Hindlimb muscle (tissue), 1 donor: ENCODE measurements at regions not wholly inside any gene's neighbourhood (a gene's known extent, or its start where the extent isn't known, plus 50 kb on each side); places are given as distances from the start of the nearest gene placed in this dataset.
"Not testable (repeated sequence)": the region's sequence is repeated elsewhere in the genome, so short reads cannot be mapped to it uniquely, and the experiment has no call there.

Experiments used
- DNase-seq: peaks from one replicate; pipeline ENCODE4 v3.0.0-alpha.2; 2013

DNA sequence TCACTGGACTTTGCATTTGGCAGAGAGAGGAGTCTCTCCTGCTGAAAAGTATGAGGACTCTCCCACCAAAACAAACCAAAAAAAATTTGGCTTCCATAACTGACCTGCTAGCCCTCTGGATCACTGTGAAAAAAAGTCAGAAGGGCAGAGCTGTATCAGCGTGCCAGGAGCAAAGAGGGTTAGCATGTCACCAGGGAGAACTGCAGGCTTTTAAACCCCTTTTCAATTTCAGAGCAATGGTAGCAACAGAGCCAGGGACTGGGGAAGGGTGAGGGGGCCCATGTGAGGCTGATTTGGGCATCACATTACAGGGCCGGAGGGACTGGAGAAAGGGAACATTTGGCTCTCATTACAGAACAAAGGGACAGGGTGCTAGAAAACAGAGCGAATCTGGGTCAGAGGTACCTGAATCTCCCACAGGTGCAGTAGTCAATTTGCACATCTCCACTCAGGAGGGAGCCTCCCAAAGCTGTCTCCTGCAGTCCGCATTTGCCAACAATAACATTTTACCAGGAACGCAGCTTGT is 185.7 kb upstream of the EYA4 start:
- no peak for DNase-seq

DNA sequence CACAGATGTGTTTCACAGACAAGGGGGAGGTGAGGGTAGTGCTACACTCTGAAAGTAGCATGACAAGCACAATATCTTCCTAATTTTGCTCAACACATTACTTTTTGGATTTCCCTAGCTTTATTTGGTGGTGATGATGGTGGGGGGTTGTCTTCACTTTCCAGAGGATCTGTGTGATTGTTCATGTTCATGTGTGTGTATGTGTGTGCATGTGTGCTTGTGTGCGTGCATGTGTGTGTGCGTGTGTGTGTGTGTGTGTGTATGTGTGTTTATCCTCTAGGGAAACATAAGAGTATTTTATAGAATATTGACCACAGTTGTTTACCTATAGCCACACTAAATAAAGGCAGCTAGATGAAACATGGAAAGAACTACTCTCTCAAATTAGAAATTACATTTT is 183.8 kb upstream of the EYA4 start:
- DNase-seq: no peak

DNA sequence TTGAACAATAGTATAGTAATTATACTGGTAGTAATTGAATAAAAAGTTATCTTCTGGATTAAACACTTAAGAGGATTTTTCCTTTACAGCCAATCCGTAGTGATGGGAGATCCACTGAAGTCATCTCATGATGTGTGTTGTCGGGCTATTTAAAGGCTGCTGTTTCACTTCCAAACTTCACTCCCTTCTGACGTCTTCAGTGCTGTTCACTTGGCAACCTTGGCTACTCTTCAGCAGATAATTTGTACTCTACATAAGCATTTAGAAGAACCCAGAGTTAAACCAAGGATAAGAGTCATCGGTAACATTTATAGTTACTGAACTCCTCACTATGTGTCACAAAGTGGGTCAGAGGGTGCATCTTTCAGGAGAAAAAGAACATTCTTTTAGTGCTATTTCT is 179.1 kb upstream of the EYA4 start:
- DNase-seq: no peak

DNA sequence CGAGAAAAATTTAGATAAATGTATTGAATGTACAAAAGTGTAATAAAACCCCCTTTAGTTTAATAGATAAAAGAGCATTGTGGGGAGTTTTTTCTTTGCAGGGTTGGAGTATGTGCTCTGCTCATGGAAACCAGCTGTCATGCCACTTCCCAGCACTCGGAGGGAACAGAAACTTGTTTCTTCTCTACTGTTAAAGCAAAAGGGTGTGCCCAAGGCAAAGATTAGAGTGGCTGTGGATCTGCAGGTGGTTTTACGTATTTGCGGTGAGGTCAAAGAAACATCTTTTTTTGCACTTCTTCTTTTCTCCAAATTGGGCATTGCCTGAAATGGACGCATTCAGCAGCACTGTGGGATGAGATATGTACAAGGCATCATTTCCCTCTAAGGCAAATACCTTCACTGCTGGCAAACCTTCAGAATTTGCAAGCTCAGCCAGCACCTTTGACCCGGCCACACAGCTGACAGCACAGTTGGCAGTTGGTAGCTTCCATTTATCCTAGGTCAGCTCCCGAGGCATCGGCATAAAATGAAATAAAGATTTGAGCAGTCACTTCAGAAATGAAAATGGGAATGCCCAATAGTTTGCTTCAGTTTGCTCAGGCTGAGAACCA is 178.4 kb upstream of the EYA4 start:
- no peak for DNase-seq

DNA sequence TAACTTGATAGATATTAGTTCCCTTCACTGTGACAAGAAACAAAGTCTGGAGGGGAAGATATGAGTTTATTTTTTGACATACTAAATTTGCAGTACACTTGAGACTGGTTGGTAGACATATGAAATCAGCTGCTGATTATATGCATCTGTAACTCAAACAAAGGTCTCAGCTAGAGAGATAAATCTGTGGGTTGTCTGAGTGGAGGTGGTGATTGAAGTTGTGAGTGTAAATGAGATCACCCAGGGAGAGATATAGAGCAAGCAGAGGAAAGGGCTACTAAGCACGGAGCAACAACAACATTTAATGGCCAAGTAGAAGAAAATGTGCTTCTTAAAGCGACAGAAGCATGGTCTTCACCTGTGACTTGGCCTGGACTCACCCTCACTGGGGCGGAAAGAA is 173.2 kb upstream of the EYA4 start:
- DNase-seq: no peak

DNA sequence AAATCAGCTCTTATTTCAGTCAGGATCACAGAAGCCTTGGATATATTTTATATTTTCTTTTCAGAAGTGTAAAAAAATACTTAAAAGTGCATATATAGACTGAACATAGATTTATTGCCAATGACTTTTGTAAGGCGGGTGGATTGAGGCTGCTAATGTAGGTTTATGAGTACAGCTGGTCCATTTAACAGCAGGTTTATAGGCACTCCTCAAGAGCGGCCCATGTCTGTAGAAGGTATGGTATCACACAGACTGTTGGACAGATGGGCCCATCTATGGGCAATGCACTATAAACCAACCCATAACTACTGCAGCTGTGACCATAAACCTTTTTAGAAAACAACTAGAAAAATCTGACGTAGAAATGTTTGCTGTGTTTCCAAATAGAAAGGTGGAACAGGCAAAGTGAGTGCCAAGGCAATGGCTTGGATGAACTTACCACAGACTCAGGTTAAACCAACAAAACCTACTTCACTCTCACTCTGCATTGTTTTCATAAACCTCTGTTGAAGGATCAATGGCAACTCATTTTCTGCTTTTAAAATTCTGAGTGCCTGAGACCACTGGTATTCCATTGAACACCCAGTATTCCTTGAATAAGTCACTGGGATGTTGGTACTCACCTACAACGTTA is 170.6 kb upstream of the EYA4 start:
- DNase-seq: no peak

DNA sequence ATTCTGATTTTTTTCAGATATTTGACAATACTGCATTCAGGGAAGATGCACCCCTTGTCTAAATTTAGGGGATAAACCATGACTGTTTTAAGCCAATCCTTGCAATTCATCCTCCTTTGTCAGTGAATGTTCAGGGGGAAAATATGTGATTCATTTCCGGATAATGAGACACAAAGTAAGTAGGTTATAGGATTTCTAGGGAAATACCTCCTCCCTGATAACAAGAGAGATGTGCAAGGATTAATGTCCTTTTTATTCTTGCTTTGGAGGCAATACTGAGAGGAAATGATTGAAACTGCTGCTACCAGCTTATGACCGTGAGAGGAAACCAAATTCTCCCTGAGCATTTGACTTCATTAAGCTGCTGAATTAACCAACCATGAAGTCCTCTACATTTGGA is 161.3 kb upstream of the EYA4 start:
- DNase-seq: no peak

DNA sequence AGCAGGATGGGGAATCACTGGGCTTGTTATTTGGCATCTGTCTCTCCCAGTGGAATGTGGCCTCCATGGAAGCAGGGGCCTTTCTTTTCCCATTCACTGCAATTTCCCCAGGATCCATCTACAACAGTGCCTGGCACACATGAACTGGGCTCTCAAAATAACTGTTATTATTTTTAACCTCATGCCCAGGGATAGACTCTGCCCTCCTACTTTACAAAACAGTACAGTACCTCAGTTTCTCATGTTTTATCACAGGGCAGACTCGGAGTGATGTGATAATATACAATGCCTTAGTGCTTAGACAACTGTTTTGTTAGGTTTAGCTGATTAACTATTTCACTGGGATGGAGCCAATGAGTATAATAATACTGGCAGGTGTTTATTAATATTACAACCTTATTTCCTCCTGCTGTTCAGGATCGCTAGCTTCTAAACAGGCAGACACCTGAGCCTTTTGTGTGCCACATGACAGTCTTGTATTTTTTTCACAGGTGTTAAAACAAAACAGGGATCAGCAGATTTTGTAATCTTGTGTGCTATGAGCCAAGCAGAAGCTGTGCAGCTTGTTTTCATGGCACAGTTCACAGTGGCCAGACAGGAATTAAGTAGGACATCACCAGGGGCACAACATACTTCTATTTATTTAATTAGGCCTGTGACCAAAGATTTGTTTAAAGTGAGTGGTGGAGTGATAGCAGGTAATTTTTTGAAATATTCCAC is 157.7 kb upstream of the EYA4 start:
- no peak for DNase-seq

DNA sequence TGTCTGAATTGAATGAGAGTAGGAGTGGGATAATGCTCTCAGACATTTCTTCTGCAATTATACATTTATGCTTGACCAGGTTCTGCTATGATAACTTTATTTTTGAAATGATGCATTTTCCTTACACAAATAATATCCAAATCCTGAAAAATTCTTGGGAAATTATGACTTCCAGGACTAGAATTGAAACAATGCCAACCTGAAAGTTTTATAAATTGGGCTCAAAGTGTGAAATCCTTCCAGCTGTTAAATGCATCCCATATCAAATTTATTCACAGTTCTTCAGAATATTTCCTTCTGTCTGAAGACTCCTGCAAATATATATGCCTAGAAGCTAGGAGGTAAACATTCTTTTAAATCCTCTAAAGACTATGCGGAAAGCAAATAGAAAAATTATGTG is 155.7 kb upstream of the EYA4 start:
- no peak for DNase-seq

DNA sequence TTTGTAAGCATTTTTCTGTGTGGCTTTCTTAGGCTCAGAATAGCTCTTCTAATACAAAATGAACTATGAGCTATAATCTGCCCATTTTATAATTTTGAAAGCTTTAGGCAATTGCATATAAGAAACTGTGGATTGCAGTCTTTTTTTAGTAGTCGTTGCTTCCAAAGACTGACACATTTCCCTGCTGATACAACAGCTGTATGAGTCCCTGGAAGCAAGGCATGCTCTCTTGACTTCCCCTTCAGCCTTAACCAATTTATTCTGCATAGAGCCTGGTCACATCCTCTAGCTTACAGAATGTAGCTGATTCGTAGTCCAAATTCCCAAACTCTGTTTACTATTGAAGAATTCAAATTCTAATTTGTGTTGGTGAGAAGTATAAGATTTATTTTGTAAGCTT is 155.3 kb upstream of the EYA4 start:
- no peak for DNase-seq

DNA sequence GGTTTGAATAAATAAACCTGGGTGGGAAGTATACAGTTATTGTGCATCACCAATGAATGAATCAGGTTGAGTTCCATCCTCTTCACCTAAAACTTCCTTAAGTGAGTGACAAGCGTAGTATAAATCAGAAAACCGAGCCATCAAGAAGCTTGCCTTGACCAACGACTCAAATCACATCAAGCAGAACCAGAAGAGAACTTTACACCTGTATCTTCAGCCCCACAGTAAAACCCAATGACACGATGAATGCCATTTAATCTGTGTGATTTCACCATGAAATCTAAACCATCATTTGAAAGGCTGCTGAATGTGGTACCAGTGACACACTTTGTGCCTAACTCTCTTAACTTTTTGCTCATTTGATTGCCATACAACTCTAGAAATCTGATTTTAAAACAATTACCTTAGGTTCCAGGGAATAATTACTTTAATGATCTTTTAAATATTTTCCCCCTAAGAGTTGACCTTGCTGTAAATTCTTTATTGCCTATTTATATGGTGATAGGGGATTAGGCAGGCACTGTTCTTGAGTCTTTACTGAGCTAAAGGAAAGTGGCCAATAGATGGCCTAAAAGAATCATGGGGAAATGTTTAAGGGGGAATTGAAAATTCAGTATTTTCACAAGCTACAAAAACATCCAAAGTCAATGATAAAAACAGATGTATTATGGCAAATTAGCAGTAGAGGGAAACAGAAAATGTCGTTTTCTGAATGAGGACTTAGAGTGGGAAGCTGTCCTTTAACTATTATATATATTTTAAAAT is 152.0 kb upstream of the EYA4 start:
- no peak for DNase-seq

DNA sequence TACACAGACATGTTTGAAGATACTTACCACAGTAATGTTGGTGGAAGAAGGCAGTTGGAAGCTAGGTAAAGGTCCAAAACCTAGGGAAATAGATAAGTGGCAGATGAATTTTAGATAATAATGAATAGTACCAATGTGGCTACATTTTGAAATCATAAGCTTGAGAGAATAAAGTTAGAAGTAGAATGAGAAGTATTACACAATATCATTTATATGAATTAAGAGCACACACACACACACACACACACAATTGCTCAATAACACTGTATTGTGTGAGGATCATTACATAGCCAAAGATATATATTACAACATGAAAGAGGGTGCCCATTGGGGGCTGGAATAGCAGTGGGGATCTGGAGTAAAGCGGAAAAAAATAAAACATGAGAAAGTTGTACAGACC is 149.0 kb upstream of the EYA4 start:
- DNase-seq: no peak

DNA sequence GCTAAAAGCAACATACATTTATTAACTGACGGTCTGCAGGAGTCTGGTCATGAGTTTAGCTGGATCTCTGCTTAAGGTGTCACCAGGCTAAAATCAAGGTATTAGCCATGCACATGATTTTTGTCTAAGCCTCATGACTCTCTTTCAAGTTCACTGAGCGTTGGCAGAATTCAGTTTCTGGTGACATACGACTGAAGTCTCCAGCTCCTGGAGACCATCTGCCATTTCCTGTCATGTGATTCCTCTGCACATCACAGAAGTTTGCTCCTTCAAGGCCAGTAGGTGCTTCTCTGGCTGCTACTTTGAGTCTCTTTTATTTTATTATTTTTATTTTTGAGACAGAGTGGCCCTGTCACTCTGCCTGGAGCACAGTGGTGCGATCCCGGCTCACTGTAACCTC is 148.4 kb upstream of the EYA4 start:
- DNase-seq: no peak

DNA sequence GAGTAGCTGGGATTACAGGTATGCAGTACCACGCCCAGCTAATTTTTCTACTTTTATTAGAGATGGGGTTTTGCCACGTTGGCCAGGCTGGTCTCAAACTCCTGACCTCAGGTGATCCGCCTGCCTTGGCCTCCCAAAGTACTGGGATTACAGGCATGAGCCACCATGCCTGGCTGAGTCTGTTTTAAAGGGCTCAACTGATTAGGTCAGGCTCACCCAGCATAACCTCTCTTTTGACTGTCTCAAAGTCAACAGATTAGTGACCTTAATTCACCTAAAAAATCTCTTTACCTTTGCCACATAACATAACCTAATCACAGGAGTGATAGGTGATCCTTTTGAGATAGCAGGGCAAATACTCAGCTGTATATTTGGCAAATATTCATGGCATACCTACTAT is 147.9 kb upstream of the EYA4 start:
- not testable (repeated sequence) for DNase-seq

DNA sequence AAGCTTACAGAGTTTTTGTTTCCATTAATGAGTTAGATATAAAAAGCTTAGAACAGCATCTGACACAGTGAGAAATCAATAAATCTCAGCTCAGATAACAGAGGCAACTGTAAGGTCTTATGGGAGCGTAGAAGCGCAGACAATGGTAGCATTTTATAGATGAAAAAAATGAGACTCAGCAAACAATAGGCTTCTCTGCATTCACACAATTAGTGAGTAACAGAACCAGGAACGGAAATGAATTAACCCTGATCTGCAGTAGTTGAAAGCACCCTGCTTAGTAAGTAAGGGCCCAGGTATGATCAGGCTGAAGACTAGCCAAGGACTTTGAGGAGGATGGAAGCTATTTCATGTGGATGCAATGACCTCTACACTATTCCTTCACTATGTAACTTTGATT is 147.2 kb upstream of the EYA4 start:
- no peak for DNase-seq

DNA sequence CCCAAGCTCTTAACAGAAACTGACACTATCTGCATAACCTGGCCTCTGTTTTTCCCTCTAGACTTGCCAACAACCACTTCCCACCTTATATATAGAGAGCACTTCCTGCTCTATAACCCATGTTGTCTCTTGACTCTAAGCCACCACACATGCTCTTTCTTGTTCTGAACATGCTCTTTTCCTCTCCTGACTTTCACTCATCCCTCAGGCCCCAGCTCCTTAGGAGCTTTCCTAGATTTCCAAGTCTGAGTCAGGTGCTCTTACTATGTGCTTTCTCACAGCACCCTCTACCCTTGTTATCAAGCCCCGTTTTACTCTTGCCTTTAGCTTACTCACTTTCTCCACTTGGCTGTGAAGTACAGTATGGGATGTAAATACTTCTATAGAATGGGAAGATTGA is 143.9 kb upstream of the EYA4 start:
- no peak for DNase-seq

DNA sequence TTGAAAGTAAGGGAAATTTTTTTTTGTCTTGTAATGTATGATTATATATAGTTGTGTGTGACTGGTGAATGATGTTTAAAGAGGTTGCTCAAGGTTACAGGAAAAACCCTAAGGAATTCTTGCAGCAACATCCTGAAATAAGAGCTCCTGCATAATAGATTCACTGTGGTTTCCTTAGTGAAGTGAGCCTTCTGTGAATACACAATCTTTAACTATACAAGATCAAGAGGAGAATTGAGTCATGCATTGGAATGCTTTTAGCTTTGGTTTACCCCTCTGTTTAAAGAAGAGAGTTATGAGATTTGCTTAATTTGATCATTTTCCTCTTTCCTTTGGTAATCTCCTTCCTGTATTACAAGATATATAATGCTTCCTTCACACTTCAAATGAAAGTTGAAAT is 141.6 kb upstream of the EYA4 start:
- DNase-seq: no peak

DNA sequence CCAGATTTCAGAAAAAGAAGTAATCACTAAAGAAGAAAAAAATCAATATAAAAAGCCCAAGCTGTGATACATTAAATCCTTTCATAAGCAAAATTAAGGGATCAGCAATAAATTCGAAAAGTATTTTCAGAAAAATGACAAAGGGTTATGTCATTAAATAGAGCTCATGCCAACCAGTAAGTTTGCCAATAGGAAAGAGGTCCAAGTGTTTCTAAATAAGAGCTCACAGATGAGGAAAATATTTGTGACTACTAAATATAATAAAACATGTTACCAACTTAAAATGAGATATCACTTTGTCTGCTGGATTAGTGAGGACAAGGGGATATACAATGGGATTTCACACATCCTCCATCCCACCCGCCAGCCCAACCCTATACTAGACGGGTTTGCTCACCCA is 140.3 kb upstream of the EYA4 start:
- no peak for DNase-seq

DNA sequence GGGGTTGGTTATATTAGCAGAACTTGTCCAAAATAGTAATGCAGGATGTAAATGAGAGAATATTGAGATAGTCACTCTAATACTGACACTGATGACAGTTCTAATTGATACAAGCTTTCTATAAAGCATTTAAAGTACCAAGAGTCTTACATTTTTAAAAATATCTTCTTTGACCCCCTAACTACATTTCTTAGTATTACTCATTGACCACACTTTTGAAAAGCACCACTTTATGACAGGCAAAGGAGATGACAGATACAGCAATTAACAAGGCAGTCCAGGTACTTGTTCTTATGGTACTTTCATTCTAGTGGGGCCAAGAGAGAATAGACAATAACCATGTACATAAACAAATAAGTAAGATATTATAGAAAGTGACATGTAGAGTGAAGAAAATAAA is 139.4 kb upstream of the EYA4 start:
- no peak for DNase-seq

DNA sequence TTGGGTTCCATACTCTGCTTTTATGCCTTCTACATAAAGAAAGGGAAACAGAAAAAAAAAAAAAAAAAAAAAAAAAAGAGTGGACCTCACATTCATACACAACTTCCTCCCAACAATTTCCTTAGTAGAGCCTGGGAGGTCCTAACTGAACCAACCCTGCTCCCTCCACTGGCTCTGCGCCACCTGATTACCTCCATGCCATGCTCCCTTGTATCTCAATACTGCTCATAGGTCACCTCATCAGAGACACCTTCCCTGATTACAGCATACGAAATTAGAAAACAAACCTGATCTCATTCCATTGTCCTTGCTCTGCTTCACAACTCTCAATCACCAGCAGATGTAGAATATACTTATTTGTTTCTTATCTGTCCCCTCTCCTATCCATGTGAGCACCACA is 134.2 kb upstream of the EYA4 start:
- no peak for DNase-seq

DNA sequence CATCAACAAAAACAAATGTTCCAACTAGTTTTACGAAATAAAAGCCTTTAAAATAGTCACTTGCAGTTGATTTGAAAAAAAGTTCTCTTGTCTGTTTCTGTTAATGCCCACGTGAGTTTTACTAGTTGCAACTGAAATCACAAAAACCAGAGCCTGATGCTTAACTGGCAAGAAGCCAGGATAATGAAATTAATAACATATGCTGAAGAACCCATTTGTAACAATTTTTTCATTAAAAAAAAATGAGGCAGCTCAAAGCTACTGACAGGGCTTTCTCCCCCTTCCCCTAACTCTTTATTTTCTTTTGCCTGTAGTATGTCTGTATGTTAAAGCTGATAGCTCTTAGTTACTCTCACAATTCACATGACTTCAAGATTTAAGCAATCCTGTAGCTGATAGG is 132.7 kb upstream of the EYA4 start:
- no peak for DNase-seq

DNA sequence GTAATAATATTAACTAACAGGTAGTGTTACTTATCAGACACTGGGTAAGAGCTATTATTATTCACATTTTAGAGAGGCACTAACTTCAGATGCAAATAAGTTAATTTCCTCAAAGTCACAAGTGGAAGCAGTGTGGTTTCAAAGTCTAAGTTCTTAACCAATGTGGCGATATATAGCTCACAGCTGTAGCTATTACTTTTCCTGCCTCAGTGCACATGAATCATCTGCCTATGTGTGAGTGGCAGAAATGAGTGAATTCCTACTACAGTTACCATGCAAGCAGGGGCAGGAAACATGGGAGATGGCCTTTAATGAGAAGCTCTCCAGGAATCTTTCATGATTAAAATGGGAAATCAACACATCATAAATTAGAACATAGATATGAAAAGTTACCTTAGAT is 126.2 kb upstream of the EYA4 start:
- DNase-seq: no peak

DNA sequence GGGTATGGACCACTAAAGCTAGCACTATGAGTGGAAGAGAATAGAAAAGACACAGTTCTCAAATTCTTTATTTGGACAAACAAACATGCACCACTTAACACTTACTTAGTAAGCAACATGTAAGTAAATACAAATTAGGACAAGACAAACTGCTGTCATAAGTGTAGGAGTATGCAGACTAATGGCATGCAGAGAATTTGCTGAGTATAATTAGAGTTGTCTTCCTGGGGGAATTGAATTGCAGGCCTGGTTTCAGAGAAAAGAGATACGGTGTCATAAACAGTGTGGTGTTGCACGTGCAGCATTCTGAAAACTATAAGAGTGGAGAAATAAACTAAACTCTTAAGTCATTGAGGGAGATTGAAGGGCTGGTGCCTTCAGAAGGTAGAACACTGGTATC is 125.2 kb upstream of the EYA4 start:
- no peak for DNase-seq
